HG02870 (cell line): ENCODE measurements at regions not wholly inside any gene's neighbourhood (a gene's known extent, or its start where the extent isn't known, plus 50 kb on each side); places are given as distances from the start of the nearest gene placed in this dataset.

ENCODE experiments used
- ATAC-seq: cut with Tn5 transposase; IDR thresholded peaks from one replicate; pipeline ENCODE4 v1.9.1; 2021; ENCODE audit warnings: mild to moderate bottlenecking, moderate library complexity; ENCODE audit not compliant: unreplicated experiment

- ATAC-seq: no peak
Measured at GRCh38 chr3:190722181-190722905, 140.2 kb downstream of the GMNC start.

- peak; percentile 84 for ATAC-seq
Measured at GRCh38 chr3:190721330-190721729, 141.2 kb downstream of the GMNC start.

GRCh38 chr3:190718671-190719070 lies 143.8 kb downstream of the GMNC start:
- ATAC-seq: no peak

GRCh38 chr3:190718097-190718496 lies 144.4 kb downstream of the GMNC start:
- no peak for ATAC-seq

- ATAC-seq: no peak
Measured at GRCh38 chr3:190716961-190717360, 145.5 kb downstream of the GMNC start.

GRCh38 chr3:190716211-190716610 lies 146.3 kb downstream of the GMNC start:
- no peak for ATAC-seq

- ATAC-seq: no peak
Measured at GRCh38 chr3:190710723-190711122, 151.8 kb downstream of the GMNC start.

GRCh38 chr3:190709351-190709773 lies 153.1 kb downstream of the GMNC start:
- no peak for ATAC-seq
